ENCODE measurements at regions not wholly inside any gene's neighbourhood (a gene's known extent, or its start where the extent isn't known, plus 50 kb on each side); places are given as distances from the start of the nearest gene placed in this dataset.

GRCh38 chr7:109190766-109191398 lies 621.2 kb downstream of the DNAJB9 start:
- H3K9me3 Mint-ChIP-seq (ENCODE audit: low read depth) = no peaks in the 10 kb centered on the region

GRCh38 chr7:109206196-109206595 lies 636.5 kb downstream of the DNAJB9 start:
- H3K9me3 Mint-ChIP-seq (ENCODE audit: low read depth) = peaks cover 7% of the 10 kb centered on the region
- DNase-seq (ENCODE audit: low spot score) = no peak
- TF ChIP-seq CTCF (IDR thresholded peaks at IDR 0.05) = no peak
- no peak overlapping the region for H3K27ac Mint-ChIP-seq (ENCODE audit: unreplicated experiment)
- no peaks in the 10 kb centered on the region for H3K36me3 Mint-ChIP-seq (ENCODE audit: low read depth)
- no peaks in the 10 kb centered on the region for H3K27me3 Mint-ChIP-seq (ENCODE audit: low read depth)
- no peaks in the 10 kb centered on the region for H3K4me1 Mint-ChIP-seq (ENCODE audit: low read depth)
- no peak overlapping the region for H3K4me3 Mint-ChIP-seq (ENCODE audit: unreplicated experiment)

More at GRCh38 chr7:109190766-109191398, 621.2 kb downstream of the DNAJB9 start:
- no peak for TF ChIP-seq CTCF (IDR thresholded peaks at IDR 0.05)
- Mint-ChIP-seq H3K4me1 (ENCODE audit: low read depth) (no peaks in the 10 kb centered on the region), H3K36me3 (ENCODE audit: low read depth) (no peaks in the 10 kb centered on the region), H3K27me3 (ENCODE audit: low read depth) (peaks cover 3% of the 10 kb centered on the region), H3K27ac (ENCODE audit: unreplicated experiment) (no peak overlapping the region), H3K4me3 (ENCODE audit: unreplicated experiment) (no peak overlapping the region)
- DNase-seq (ENCODE audit: low spot score) = no peak

- no peak overlapping the region for H3K4me3 Mint-ChIP-seq (ENCODE audit: unreplicated experiment)
- TF ChIP-seq CTCF (IDR thresholded peaks at IDR 0.05) = no peak
- H3K27ac Mint-ChIP-seq (ENCODE audit: unreplicated experiment) = no peak overlapping the region
- H3K36me3 Mint-ChIP-seq (ENCODE audit: low read depth) = no peaks in the 10 kb centered on the region
- peaks cover 4% of the 10 kb centered on the region for H3K27me3 Mint-ChIP-seq (ENCODE audit: low read depth)
- no peaks in the 10 kb centered on the region for H3K4me1 Mint-ChIP-seq (ENCODE audit: low read depth)
- no peak for DNase-seq (ENCODE audit: low spot score)
- H3K9me3 Mint-ChIP-seq (ENCODE audit: low read depth) = no peaks in the 10 kb centered on the region
Observed at GRCh38 chr7:109213081-109213480, 643.4 kb downstream of the DNAJB9 start.

- no peaks in the 10 kb centered on the region for H3K36me3 Mint-ChIP-seq (ENCODE audit: low read depth)
- peaks cover 4% of the 10 kb centered on the region for H3K27me3 Mint-ChIP-seq (ENCODE audit: low read depth)
Observed at GRCh38 chr7:109215341-109215740, 645.7 kb downstream of the DNAJB9 start.

GRCh38 chr7:109224100-109224499 lies 654.4 kb downstream of the DNAJB9 start:
- Mint-ChIP-seq H3K27me3 (ENCODE audit: low read depth) (peaks cover 4% of the 10 kb centered on the region), H3K27ac (ENCODE audit: unreplicated experiment) (no peak overlapping the region), H3K36me3 (ENCODE audit: low read depth) (no peaks in the 10 kb centered on the region), H3K4me3 (ENCODE audit: unreplicated experiment) (no peak overlapping the region), H3K9me3 (ENCODE audit: low read depth) (no peaks in the 10 kb centered on the region), H3K4me1 (ENCODE audit: low read depth) (no peaks in the 10 kb centered on the region)
- no peak for TF ChIP-seq CTCF (IDR thresholded peaks at IDR 0.05)
- DNase-seq (ENCODE audit: low spot score) = no peak

More at GRCh38 chr7:109215341-109215740, 645.7 kb downstream of the DNAJB9 start:
- TF ChIP-seq CTCF (IDR thresholded peaks at IDR 0.05) = no peak
- DNase-seq (ENCODE audit: low spot score) = no peak
- Mint-ChIP-seq H3K9me3 (ENCODE audit: low read depth) (no peaks in the 10 kb centered on the region), H3K27ac (ENCODE audit: unreplicated experiment) (no peak overlapping the region), H3K4me1 (ENCODE audit: low read depth) (no peaks in the 10 kb centered on the region), H3K4me3 (ENCODE audit: unreplicated experiment) (no peak overlapping the region)

All from chondrocyte (in vitro differentiated cells).